ENCODE measurements at regions not wholly inside any gene's neighbourhood (a gene's known extent, or its start where the extent isn't known, plus 50 kb on each side); places are given as distances from the start of the nearest gene placed in this dataset.

DNA sequence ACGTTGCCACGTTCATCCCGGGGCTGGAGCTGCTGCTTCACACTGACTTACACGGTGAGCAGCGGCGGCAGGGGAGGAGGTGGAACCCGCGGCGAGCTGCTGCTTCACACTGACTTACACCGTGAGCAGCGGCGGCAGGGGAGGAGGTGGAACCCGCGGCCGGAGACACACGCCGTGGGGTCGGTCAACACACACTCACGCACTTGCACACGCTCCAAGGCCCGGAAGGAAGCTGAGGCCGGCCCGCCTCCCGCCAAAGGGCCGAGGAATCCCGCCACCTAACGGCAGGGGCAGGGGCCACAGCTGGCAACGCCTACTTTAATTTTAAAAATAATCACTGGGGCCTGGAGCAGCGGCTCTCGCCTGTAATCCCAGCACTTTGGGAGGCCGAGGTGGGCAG lies 94.4 kb upstream of the FOXC1 start:
- no peaks in the 10 kb centered on the region for H3K9me3 ChIP-seq (ENCODE audit: control insufficient read depth, low read length)
- H3K4me1 Mint-ChIP-seq, result no peaks in the 10 kb centered on the region
- peaks cover 20% of the 10 kb centered on the region for H3K27me3 ChIP-seq (ENCODE audit: control insufficient read depth, insufficient read depth, low read length, poor library complexity, severe bottlenecking)
- H3K9ac ChIP-seq (ENCODE audit: extremely low read depth, low read length, poor library complexity, severe bottlenecking), result no peak overlapping the region
- no peaks in the 10 kb centered on the region for H3K9me3 Mint-ChIP-seq
- DNase-seq, result no peak
- TF ChIP-seq, protein P1, sequence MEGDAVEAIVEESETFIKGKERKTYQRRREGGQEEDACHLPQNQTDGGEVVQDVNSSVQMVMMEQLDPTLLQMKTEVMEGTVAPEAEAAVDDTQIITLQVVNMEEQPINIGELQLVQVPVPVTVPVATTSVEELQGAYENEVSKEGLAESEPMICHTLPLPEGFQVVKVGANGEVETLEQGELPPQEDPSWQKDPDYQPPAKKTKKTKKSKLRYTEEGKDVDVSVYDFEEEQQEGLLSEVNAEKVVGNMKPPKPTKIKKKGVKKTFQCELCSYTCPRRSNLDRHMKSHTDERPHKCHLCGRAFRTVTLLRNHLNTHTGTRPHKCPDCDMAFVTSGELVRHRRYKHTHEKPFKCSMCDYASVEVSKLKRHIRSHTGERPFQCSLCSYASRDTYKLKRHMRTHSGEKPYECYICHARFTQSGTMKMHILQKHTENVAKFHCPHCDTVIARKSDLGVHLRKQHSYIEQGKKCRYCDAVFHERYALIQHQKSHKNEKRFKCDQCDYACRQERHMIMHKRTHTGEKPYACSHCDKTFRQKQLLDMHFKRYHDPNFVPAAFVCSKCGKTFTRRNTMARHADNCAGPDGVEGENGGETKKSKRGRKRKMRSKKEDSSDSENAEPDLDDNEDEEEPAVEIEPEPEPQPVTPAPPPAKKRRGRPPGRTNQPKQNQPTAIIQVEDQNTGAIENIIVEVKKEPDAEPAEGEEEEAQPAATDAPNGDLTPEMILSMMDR (conservative IDR thresholded peaks at IDR 0.05), result peak; percentile 20
- H3K4me3 Mint-ChIP-seq, result no peak overlapping the region
- H3K27ac Mint-ChIP-seq, result no peak overlapping the region
- no peak overlapping the region for H3K4me3 ChIP-seq (ENCODE audit: low read length)
- H3K36me3 Mint-ChIP-seq (ENCODE audit: low read depth), result no peaks in the 10 kb centered on the region
- 87 to 91% methylated on average over 15 to 31 of the region's 31 CpGs for WGBS, 2 experiments (ENCODE audit: insufficient coverage in 1 of 2, insufficient read length in 1 of 2)
- H3K27ac ChIP-seq (ENCODE audit: low read depth, low read length), result no peak overlapping the region
- peaks cover 23% of the 10 kb centered on the region for H3K27me3 Mint-ChIP-seq (ENCODE audit: insufficient read depth)
- H3K36me3 ChIP-seq (ENCODE audit: control insufficient read depth, insufficient read depth, low read length), result no peaks in the 10 kb centered on the region
- H3K4me1 ChIP-seq (ENCODE audit: control insufficient read depth, insufficient read depth, low read length), result no peaks in the 10 kb centered on the region

DNA sequence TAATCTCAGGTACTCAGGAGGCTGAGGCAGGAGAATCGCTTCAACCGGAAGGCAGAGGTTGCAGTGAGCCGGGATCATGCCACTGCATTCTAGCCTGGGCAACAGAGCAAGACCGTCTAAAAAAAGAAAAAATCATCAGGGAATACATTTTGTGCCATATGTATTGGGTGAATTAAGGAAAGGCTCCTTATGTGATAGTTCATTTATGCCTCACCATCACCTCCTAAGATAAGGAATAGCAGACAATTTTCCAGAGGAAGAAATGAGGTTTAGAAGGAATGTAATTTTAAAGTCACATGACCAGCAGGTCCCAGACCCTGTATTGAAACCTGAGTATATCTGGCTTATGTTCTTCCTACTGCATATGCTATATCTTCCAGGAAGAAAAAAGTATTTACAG lies 93.9 kb upstream of the FOXC1 start:
- no peak overlapping the region for H3K4me3 ChIP-seq (ENCODE audit: low read length)
- 90 to 93% methylated on average over 3 to 4 of the region's 4 CpGs for WGBS, 2 experiments (ENCODE audit: insufficient coverage in 1 of 2, insufficient read length in 1 of 2)
- H3K9me3 Mint-ChIP-seq, result no peaks in the 10 kb centered on the region
- H3K4me1 ChIP-seq (ENCODE audit: control insufficient read depth, insufficient read depth, low read length), result no peaks in the 10 kb centered on the region
- H3K36me3 Mint-ChIP-seq (ENCODE audit: low read depth), result no peaks in the 10 kb centered on the region
- H3K9me3 ChIP-seq (ENCODE audit: control insufficient read depth, low read length), result no peaks in the 10 kb centered on the region
- TF ChIP-seq, protein P1 (conservative IDR thresholded peaks at IDR 0.05), result no peak
- H3K4me1 Mint-ChIP-seq, result no peaks in the 10 kb centered on the region
- H3K27me3 ChIP-seq (ENCODE audit: control insufficient read depth, insufficient read depth, low read length, poor library complexity, severe bottlenecking), result peaks cover 25% of the 10 kb centered on the region
- H3K36me3 ChIP-seq (ENCODE audit: control insufficient read depth, insufficient read depth, low read length), result no peaks in the 10 kb centered on the region
- no peak overlapping the region for H3K27ac ChIP-seq (ENCODE audit: low read depth, low read length)
- no peak overlapping the region for H3K27ac Mint-ChIP-seq
- H3K9ac ChIP-seq (ENCODE audit: extremely low read depth, low read length, poor library complexity, severe bottlenecking), result no peak overlapping the region
- H3K27me3 Mint-ChIP-seq (ENCODE audit: insufficient read depth), result peaks cover 25% of the 10 kb centered on the region
- DNase-seq, result no peak
- no peak overlapping the region for H3K4me3 Mint-ChIP-seq

DNA sequence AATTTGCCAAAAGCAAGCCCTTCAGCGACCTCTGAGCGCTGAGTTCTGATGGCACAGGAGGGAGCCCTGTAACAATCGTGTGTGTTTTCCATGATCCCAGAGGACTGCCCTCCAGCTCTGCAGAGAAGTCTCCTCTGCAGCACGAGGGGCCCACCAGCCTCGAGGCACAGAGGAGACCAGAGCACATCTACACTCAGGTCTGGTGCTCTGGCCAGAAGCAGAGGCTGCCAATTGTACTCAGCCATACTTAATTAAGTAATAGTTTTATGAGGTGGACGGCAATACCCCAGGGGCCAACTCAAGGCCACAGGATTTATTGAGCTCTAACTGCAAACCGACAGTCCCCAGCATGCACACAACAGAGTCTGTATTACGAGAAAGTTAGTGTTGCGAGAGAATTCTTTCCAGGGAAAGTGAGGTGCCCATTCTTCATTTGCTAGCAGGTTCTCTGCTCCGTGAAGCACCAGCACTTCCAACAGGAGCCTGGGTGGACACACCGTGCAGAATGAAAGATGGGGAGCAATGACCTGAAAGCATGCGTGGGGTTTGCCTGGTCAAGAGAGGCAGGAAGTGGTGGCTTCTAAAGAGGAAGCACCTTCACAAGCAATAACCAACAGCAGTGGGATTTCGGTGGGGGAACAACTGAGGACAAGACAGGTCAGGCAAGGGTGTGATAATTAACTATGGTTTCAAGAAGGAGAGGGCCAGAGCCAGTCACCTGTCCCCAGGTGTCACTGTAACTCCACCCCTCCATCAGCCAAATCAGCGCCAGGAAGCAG lies 92.8 kb upstream of the FOXC1 start:
- TF ChIP-seq, protein P1 (conservative IDR thresholded peaks at IDR 0.05), result no peak
- Histone ChIP-seq H3K27me3 (ENCODE audit: control insufficient read depth, insufficient read depth, low read length, poor library complexity, severe bottlenecking) (peaks cover 26% of the 10 kb centered on the region), H3K9me3 (ENCODE audit: control insufficient read depth, low read length) (no peaks in the 10 kb centered on the region), H3K27ac (ENCODE audit: low read depth, low read length) (no peak overlapping the region), H3K36me3 (ENCODE audit: control insufficient read depth, insufficient read depth, low read length) (no peaks in the 10 kb centered on the region), H3K9ac (ENCODE audit: extremely low read depth, low read length, poor library complexity, severe bottlenecking) (no peak overlapping the region), H3K4me1 (ENCODE audit: control insufficient read depth, insufficient read depth, low read length) (peaks cover 4% of the 10 kb centered on the region), H3K4me3 (ENCODE audit: low read length) (no peak overlapping the region)
- no peak for DNase-seq
- peaks cover 30% of the 10 kb centered on the region for H3K27me3 Mint-ChIP-seq (ENCODE audit: insufficient read depth)
- no peak overlapping the region for H3K27ac Mint-ChIP-seq
- H3K4me3 Mint-ChIP-seq, result no peak overlapping the region
- H3K9me3 Mint-ChIP-seq, result no peaks in the 10 kb centered on the region
- H3K36me3 Mint-ChIP-seq (ENCODE audit: low read depth), result no peaks in the 10 kb centered on the region
- WGBS, 2 experiments (ENCODE audit: insufficient coverage in 1 of 2, insufficient read length in 1 of 2), result 89 to 93% methylated on average over 7 to 14 of the region's 14 CpGs
- peaks cover 5% of the 10 kb centered on the region for H3K4me1 Mint-ChIP-seq
